ENCODE measurements at regions not wholly inside any gene's neighbourhood (a gene's known extent, or its start where the extent isn't known, plus 50 kb on each side); places are given as distances from the start of the nearest gene placed in this dataset.

GRCh38 chr6:119683671-119684070 lies 334.1 kb upstream of the MAN1A1 start:
- no CpG with 5 or more reads among the region's 2 CpGs for WGBS (ENCODE audit: insufficient coverage)

GRCh38 chr6:119683031-119683430 lies 333.5 kb upstream of the MAN1A1 start:
- Mint-ChIP-seq H3K27ac (no peak overlapping the region), H3K36me3 (no peaks in the 10 kb centered on the region), H3K4me1 (no peaks in the 10 kb centered on the region), H3K4me3 (no peak overlapping the region), H3K27me3 (no peaks in the 10 kb centered on the region), H3K9me3 (no peaks in the 10 kb centered on the region)
- ChIA-PET CTCF (interaction anchor here in 1 of 2 donors (0.6 kb wide), 1 partner anchor 9 kb away, joined by 9 read pairs; no protein-coding TSS in a partner anchor), POLR2A (no interaction called here)
- no peaks in the 10 kb centered on the region for H3K36me3 ChIP-seq (ENCODE audit: control insufficient read depth in 2 of 2, extremely low read depth in 1 of 2, insufficient read depth in 1 of 2, low read length in 1 of 2)
- H3K4me3 ChIP-seq (ENCODE audit: control insufficient read depth in 1 of 2, extremely low read depth in 1 of 2, low read length in 1 of 2) = no peak overlapping the region
- no peaks in the 10 kb centered on the region for H3K9me3 ChIP-seq
- no peaks in the 10 kb centered on the region for H3K4me1 ChIP-seq (ENCODE audit: control insufficient read depth in 1 of 2, extremely low read depth in 1 of 2, insufficient read depth in 2 of 2, low read length in 2 of 2)
- DNase-seq (no peak), ATAC-seq (replicated peaks in 1 of 4) (no peak)
- no CpG with 5 or more reads among the region's 2 CpGs for WGBS (ENCODE audit: insufficient coverage)
- no peak overlapping the region for H3K27ac ChIP-seq (ENCODE audit: low read length)
- no peaks in the 10 kb centered on the region for H3K27me3 ChIP-seq (replicated peaks in 1 of 2; ENCODE audit: control insufficient read depth in 2 of 2, extremely low read depth in 1 of 2, insufficient read depth in 2 of 2, low read length in 1 of 2)

More at GRCh38 chr6:119683671-119684070, 334.1 kb upstream of the MAN1A1 start:
- Histone ChIP-seq H3K9me3 (no peaks in the 10 kb centered on the region), H3K4me3 (ENCODE audit: control insufficient read depth in 1 of 2, extremely low read depth in 1 of 2, low read length in 1 of 2) (no peak overlapping the region), H3K4me1 (ENCODE audit: control insufficient read depth in 1 of 2, extremely low read depth in 1 of 2, insufficient read depth in 2 of 2, low read length in 2 of 2) (no peaks in the 10 kb centered on the region), H3K27ac (ENCODE audit: low read length) (no peak overlapping the region), H3K27me3 (replicated peaks in 1 of 2; ENCODE audit: control insufficient read depth in 2 of 2, extremely low read depth in 1 of 2, insufficient read depth in 2 of 2, low read length in 1 of 2) (no peaks in the 10 kb centered on the region), H3K36me3 (ENCODE audit: control insufficient read depth in 2 of 2, extremely low read depth in 1 of 2, insufficient read depth in 1 of 2, low read length in 1 of 2) (no peaks in the 10 kb centered on the region)
- ATAC-seq (replicated peaks in 1 of 4) = no peak
- DNase-seq = no peak
- POLR2A ChIA-PET = no interaction called here
- H3K9me3 Mint-ChIP-seq = no peaks in the 10 kb centered on the region
- no peaks in the 10 kb centered on the region for H3K27me3 Mint-ChIP-seq
- H3K36me3 Mint-ChIP-seq = no peaks in the 10 kb centered on the region
- CTCF ChIA-PET = no interaction called here
- H3K27ac Mint-ChIP-seq = no peak overlapping the region
- H3K4me1 Mint-ChIP-seq = no peaks in the 10 kb centered on the region
- no peak overlapping the region for H3K4me3 Mint-ChIP-seq

DNA sequence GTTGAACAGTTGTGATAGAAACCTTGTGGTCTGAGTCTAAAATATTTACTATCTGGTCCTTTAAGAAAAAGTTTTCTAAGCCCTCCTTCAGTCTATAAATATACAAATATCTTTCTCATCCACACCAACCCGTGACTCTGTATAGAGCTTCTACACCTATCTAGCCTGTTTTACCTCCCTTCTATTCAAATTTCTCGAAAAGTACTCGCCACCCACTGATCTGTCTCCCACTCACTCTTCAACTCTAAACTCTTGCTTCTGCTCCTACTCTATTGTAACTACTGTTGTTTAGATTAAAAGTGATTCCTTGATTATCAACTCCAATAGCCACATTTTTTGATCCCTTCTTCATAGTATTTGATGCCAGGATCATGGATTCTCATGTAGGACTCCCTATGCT lies 329.4 kb upstream of the MAN1A1 start:
- Mint-ChIP-seq H3K27me3 (no peaks in the 10 kb centered on the region), H3K4me1 (no peaks in the 10 kb centered on the region), H3K36me3 (no peaks in the 10 kb centered on the region), H3K9me3 (no peaks in the 10 kb centered on the region), H3K27ac (no peak overlapping the region), H3K4me3 (no peak overlapping the region)
- no peak for DNase-seq
- no peak overlapping the region for H3K27ac ChIP-seq (ENCODE audit: low read length)
- WGBS (ENCODE audit: insufficient coverage) = 20% methylated on average over 1 of the region's 3 CpGs
- CTCF ChIA-PET = no interaction called here
- no peak for ATAC-seq (replicated peaks in 1 of 4)
- no peaks in the 10 kb centered on the region for H3K9me3 ChIP-seq
- H3K27me3 ChIP-seq (replicated peaks in 1 of 2; ENCODE audit: control insufficient read depth in 2 of 2, extremely low read depth in 1 of 2, insufficient read depth in 2 of 2, low read length in 1 of 2) = no peaks in the 10 kb centered on the region
- no peaks in the 10 kb centered on the region for H3K36me3 ChIP-seq (ENCODE audit: control insufficient read depth in 2 of 2, extremely low read depth in 1 of 2, insufficient read depth in 1 of 2, low read length in 1 of 2)
- H3K4me1 ChIP-seq (ENCODE audit: control insufficient read depth in 1 of 2, extremely low read depth in 1 of 2, insufficient read depth in 2 of 2, low read length in 2 of 2) = no peaks in the 10 kb centered on the region
- H3K4me3 ChIP-seq (ENCODE audit: control insufficient read depth in 1 of 2, extremely low read depth in 1 of 2, low read length in 1 of 2) = no peak overlapping the region
- POLR2A ChIA-PET = no interaction called here

DNA sequence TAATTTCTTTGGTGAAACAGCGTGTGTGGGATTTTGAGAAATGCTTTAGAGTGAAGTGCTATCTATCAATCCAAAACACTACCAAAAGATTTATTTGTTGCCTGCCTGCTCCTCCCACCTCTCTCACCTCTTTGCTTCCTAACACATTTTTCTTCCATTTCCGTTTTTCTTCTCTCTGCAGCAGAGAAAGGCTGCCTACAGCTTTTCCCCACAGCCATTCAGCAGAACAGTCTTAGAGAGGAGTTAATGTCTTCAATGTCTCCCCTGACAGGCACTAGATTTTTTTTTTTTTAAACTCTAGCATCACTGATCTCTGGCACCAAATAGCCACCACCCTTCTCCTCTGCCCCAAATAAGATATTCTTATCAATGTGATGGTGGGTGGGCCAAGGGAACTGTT lies 327.8 kb upstream of the MAN1A1 start:
- no peaks in the 10 kb centered on the region for H3K27me3 ChIP-seq (replicated peaks in 1 of 2; ENCODE audit: control insufficient read depth in 2 of 2, extremely low read depth in 1 of 2, insufficient read depth in 2 of 2, low read length in 1 of 2)
- ChIA-PET CTCF (no interaction called here), POLR2A (no interaction called here)
- H3K4me3 ChIP-seq (ENCODE audit: control insufficient read depth in 1 of 2, extremely low read depth in 1 of 2, low read length in 1 of 2) = no peak overlapping the region
- H3K9me3 ChIP-seq = no peaks in the 10 kb centered on the region
- Mint-ChIP-seq H3K4me3 (no peak overlapping the region), H3K4me1 (no peaks in the 10 kb centered on the region), H3K36me3 (no peaks in the 10 kb centered on the region), H3K27me3 (no peaks in the 10 kb centered on the region), H3K9me3 (no peaks in the 10 kb centered on the region), H3K27ac (no peak overlapping the region)
- DNase-seq (no peak), ATAC-seq (replicated peaks in 1 of 4) (no peak)
- H3K27ac ChIP-seq (ENCODE audit: low read length) = no peak overlapping the region
- H3K36me3 ChIP-seq (ENCODE audit: control insufficient read depth in 2 of 2, extremely low read depth in 1 of 2, insufficient read depth in 1 of 2, low read length in 1 of 2) = no peaks in the 10 kb centered on the region
- 60% methylated on average over 1 of the region's 2 CpGs for WGBS (ENCODE audit: insufficient coverage)
- H3K4me1 ChIP-seq (ENCODE audit: control insufficient read depth in 1 of 2, extremely low read depth in 1 of 2, insufficient read depth in 2 of 2, low read length in 2 of 2) = no peaks in the 10 kb centered on the region

DNA sequence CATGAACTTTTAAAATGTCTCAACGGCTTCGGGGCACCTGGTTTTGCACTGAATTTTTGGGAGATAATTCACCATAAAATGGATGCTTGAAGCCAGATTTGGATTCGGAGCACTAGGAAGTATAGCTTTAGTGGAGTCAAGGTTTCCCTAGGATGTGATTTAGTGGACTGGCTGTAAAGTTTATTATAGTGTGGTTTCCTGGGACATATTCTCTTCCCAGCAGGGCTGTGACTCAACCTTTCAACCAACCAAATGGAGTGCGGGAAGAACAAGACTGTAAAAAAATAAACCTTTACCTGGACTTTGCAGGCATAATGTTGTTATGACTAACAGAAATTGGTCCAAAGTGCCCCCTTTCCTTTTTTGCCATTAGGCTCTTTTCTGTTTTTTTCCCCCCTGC lies 327.4 kb upstream of the MAN1A1 start:
- Mint-ChIP-seq H3K27me3 (no peaks in the 10 kb centered on the region), H3K4me3 (no peak overlapping the region), H3K4me1 (no peaks in the 10 kb centered on the region), H3K36me3 (no peaks in the 10 kb centered on the region), H3K27ac (no peak overlapping the region), H3K9me3 (no peaks in the 10 kb centered on the region)
- no peak for ATAC-seq (replicated peaks in 1 of 4)
- Histone ChIP-seq H3K4me1 (ENCODE audit: control insufficient read depth in 1 of 2, extremely low read depth in 1 of 2, insufficient read depth in 2 of 2, low read length in 2 of 2) (no peaks in the 10 kb centered on the region), H3K36me3 (ENCODE audit: control insufficient read depth in 2 of 2, extremely low read depth in 1 of 2, insufficient read depth in 1 of 2, low read length in 1 of 2) (no peaks in the 10 kb centered on the region), H3K27me3 (replicated peaks in 1 of 2; ENCODE audit: control insufficient read depth in 2 of 2, extremely low read depth in 1 of 2, insufficient read depth in 2 of 2, low read length in 1 of 2) (no peaks in the 10 kb centered on the region), H3K27ac (ENCODE audit: low read length) (no peak overlapping the region), H3K4me3 (ENCODE audit: control insufficient read depth in 1 of 2, extremely low read depth in 1 of 2, low read length in 1 of 2) (no peak overlapping the region), H3K9me3 (no peaks in the 10 kb centered on the region)
- WGBS (ENCODE audit: insufficient coverage) = 90% methylated on average over 3 of the region's 4 CpGs
- CTCF ChIA-PET = no interaction called here
- POLR2A ChIA-PET = no interaction called here
- no peak for DNase-seq

DNA sequence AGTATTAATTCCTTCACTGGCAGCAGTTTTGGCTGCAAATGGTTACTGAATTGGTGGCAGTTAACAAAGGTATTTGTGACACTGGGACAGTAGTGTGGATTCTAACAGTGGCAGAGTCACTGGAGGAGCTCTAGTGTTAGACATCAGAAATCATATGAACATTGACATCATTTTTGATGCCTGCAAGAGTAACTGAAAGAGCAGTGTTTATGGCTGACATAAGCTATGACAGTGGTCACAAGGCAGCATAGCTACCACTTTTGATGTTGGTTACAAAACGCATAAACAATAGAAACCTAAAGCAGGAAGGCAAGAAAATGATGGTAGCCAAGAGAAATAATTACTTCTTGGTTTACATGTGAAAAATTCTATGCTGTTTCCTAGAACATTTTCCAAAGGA lies 326.7 kb upstream of the MAN1A1 start:
- H3K4me3 ChIP-seq (ENCODE audit: control insufficient read depth in 1 of 2, extremely low read depth in 1 of 2, low read length in 1 of 2) = no peak overlapping the region
- H3K27ac ChIP-seq (ENCODE audit: low read length) = no peak overlapping the region
- no peaks in the 10 kb centered on the region for H3K36me3 Mint-ChIP-seq
- H3K36me3 ChIP-seq (ENCODE audit: control insufficient read depth in 2 of 2, extremely low read depth in 1 of 2, insufficient read depth in 1 of 2, low read length in 1 of 2) = no peaks in the 10 kb centered on the region
- no peaks in the 10 kb centered on the region for H3K4me1 ChIP-seq (ENCODE audit: control insufficient read depth in 1 of 2, extremely low read depth in 1 of 2, insufficient read depth in 2 of 2, low read length in 2 of 2)
- H3K27ac Mint-ChIP-seq = no peak overlapping the region
- DNase-seq (no peak), ATAC-seq (replicated peaks in 1 of 4) (no peak)
- ChIA-PET CTCF (no interaction called here), POLR2A (no interaction called here)
- H3K9me3 Mint-ChIP-seq = no peaks in the 10 kb centered on the region
- H3K9me3 ChIP-seq = no peaks in the 10 kb centered on the region
- H3K27me3 ChIP-seq (replicated peaks in 1 of 2; ENCODE audit: control insufficient read depth in 2 of 2, extremely low read depth in 1 of 2, insufficient read depth in 2 of 2, low read length in 1 of 2) = no peaks in the 10 kb centered on the region
- no peak overlapping the region for H3K4me3 Mint-ChIP-seq
- H3K4me1 Mint-ChIP-seq = no peaks in the 10 kb centered on the region
- no peaks in the 10 kb centered on the region for H3K27me3 Mint-ChIP-seq
- WGBS (ENCODE audit: insufficient coverage) = no CpG with 5 or more reads among the region's 1 CpG

DNA sequence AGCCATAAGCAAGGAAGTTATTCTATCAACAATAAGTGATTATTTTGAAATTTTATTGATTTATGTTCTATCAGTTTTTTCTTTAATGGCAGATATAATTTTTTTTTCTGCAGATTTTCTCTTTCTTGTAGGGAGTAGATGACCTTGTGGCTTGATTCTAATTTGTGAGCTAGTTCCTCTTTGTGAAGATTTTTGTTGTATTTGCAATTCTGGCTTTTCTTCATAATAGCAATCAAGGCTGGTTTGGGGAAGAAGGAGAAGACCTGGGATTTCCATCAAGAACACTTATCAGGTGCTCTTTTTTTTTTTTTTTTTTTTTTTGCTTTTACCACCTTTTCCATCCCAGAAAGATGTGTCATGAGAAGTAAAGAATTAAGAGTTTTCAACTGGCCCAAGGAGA lies 324.2 kb upstream of the MAN1A1 start:
- ATAC-seq (replicated peaks in 1 of 4) (no peak), DNase-seq (no peak)
- H3K4me1 ChIP-seq (ENCODE audit: control insufficient read depth in 1 of 2, extremely low read depth in 1 of 2, insufficient read depth in 2 of 2, low read length in 2 of 2) = no peaks in the 10 kb centered on the region
- no peaks in the 10 kb centered on the region for H3K9me3 Mint-ChIP-seq
- no peaks in the 10 kb centered on the region for H3K9me3 ChIP-seq
- H3K36me3 ChIP-seq (ENCODE audit: control insufficient read depth in 2 of 2, extremely low read depth in 1 of 2, insufficient read depth in 1 of 2, low read length in 1 of 2) = no peaks in the 10 kb centered on the region
- no peaks in the 10 kb centered on the region for H3K4me1 Mint-ChIP-seq
- no peaks in the 10 kb centered on the region for H3K36me3 Mint-ChIP-seq
- H3K27ac ChIP-seq (ENCODE audit: low read length) = no peak overlapping the region
- no peaks in the 10 kb centered on the region for H3K27me3 Mint-ChIP-seq
- no peak overlapping the region for H3K4me3 Mint-ChIP-seq
- H3K4me3 ChIP-seq (ENCODE audit: control insufficient read depth in 1 of 2, extremely low read depth in 1 of 2, low read length in 1 of 2) = no peak overlapping the region
- H3K27ac Mint-ChIP-seq = no peak overlapping the region
- H3K27me3 ChIP-seq (replicated peaks in 1 of 2; ENCODE audit: control insufficient read depth in 2 of 2, extremely low read depth in 1 of 2, insufficient read depth in 2 of 2, low read length in 1 of 2) = no peaks in the 10 kb centered on the region
- CTCF ChIA-PET = interaction anchor here in 1 of 2 donors (0.7 kb wide), 2 partner anchors 9 to 108 kb away, joined by 8 to 9 read pairs; no protein-coding TSS in a partner anchor
- POLR2A ChIA-PET = no interaction called here
